ENCODE measurements at regions not wholly inside any gene's neighbourhood (a gene's known extent, or its start where the extent isn't known, plus 50 kb on each side); places are given as distances from the start of the nearest gene placed in this dataset.
"Not testable (repeated sequence)": the region's sequence is repeated elsewhere in the genome, so short reads cannot be mapped to it uniquely, and the experiment has no call there.

DNA sequence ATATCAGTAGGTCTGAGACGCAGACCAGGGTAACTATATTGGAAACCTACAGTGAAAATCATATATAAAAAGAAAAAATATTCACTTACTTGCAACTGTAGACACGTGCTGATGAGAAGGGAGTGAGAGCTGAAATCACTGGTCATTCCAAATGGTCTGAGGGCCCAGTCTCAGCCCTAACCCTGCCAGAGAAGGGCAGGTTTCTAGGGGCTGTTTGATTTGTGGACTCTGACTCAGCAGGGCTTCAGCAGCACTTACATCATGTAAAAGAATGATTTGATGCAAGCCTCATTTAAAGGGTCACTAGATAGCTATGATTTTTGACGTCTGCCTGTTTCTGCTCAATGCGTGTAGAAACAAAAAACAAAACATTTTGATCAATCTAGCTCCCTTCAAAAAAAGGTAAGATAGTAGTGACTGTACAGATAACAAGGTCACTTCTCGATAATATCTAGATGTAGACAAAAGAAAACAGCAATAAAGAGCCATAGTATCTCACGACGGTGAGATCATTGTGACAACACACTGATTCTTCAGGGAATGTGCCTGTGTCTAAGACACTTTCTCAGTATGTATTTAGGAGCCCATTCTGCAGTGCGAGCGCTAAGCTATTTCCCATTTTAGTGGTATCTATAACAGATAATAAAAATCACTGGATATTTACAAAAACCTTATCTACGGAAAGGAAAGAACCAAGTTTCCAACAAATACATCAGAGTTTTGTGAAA is 307.2 kb downstream of the HIVEP2 start:
- no peak for DNase-seq

DNA sequence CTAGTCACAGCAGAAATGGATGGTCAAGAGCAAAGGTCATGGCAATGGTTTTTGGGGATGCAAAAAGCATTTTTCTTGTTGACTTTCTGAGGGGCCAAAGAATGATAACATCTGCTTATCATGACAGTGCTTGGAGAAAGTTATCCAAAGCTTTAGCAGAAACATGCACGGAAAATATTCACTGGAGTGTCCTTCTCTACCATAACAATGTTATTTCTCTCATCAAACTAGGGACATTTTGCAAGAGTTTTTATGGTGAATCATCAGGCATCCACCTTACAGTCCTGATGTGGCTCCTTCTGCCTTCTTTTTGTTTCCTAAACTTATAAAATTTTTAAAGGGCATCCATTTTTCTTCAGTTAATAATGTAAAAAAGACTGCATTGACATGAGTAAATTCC is 302.3 kb downstream of the HIVEP2 start:
- no peak for DNase-seq

DNA sequence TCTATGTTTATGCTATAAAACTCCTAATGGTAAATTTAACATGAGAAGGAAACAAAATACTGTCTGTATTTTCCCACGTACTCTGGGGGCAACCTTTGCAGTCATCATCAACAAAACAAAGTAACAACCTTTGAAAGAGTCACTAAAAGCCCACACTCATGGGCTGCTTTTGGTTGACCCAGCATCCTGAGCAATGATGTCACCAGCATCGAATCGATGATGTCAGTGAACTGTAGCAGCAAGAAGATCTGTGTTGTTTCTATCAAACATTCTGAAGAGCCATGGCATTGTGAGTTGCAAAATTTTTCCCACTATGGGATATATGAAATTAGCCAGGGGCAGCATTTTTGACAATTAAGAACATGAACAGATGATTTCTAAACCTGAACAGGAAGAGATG is 300.1 kb downstream of the HIVEP2 start:
- DNase-seq, result no peak

DNA sequence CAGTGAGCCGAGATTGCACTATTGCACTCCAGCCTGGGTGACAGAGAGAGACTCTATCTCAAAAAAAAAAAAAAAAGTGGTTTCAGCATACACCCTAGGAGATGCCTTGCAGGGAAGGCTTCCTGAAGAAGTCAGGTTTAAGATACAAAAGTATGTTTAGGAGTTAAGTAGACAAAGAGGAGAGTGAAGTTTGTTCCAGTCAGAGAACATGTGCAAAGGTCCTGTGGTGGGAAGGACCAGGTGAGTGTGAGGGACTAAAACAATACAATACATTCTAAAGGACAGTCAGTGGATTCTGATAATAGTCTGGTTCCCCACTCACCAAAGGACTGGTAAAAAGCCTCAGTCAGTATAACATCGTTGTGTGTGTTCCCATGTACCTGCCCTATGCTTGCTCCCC is 299.3 kb downstream of the HIVEP2 start:
- DNase-seq, result no peak

DNA sequence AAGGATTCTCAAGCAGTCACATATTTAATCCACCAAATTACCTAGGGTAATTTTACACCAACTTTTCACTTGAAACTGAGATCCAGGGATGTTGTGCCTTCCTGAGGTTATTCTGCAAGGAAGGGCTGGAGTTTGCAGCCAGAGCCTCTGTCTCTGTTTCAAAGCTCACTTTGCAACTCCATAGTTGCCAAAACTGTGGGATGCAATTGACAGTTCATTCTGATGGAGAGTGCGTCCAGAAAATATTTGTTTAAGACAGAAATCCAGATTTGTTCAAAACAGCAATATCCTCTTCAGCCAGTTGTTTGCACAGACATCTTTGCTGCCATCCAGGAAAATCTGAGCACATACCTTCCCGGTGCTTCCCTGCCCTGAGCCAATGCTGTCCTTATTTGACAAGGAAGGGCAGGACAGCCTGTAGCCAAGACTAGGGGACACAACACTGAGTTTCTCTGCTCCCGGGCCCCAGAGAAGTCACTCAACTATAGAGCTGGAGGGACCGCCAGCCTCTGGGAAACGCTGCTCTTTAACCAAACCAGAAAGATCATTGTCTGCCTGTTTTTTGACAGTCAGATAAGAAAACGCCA is 297.4 kb downstream of the HIVEP2 start:
- no peak for DNase-seq

DNA sequence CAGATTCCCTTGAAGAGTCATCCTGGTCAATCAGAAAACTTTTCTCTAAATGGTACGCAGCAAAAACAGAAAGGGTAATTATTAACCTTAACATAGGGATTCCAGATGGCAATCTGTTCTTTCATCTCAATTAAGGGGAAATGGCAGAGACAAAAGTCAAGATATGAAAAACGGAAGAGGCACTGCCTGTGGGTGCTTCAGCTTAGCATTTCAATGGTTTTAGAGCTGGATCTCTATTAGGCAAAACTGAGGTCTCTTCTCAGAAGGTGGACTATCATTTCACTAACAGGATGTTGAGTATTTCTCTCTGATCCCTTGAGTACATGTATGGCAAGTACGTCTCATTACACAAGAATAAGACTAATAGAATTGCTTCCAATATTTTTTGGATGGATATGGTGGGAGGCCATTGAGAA is 296.9 kb downstream of the HIVEP2 start:
- no peak for DNase-seq

DNA sequence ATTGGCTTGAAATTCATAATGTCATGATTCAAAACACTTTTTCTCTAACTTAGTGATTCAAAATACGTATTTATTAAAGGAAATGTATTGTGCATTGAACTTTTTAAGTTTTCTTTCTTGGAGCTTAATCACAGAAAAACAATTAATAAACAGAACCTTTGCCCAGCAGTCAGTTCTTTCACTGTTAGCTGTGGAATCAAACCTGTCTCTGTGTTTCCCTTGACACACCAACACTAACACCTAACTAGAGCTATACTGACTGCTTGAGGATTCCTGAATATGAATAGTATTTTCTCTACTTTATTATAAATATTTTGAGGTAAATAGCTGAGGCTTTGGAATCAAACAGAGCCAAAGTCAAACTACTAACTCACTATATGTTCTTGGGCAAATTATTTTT is 296.4 kb downstream of the HIVEP2 start:
- no peak for DNase-seq

DNA sequence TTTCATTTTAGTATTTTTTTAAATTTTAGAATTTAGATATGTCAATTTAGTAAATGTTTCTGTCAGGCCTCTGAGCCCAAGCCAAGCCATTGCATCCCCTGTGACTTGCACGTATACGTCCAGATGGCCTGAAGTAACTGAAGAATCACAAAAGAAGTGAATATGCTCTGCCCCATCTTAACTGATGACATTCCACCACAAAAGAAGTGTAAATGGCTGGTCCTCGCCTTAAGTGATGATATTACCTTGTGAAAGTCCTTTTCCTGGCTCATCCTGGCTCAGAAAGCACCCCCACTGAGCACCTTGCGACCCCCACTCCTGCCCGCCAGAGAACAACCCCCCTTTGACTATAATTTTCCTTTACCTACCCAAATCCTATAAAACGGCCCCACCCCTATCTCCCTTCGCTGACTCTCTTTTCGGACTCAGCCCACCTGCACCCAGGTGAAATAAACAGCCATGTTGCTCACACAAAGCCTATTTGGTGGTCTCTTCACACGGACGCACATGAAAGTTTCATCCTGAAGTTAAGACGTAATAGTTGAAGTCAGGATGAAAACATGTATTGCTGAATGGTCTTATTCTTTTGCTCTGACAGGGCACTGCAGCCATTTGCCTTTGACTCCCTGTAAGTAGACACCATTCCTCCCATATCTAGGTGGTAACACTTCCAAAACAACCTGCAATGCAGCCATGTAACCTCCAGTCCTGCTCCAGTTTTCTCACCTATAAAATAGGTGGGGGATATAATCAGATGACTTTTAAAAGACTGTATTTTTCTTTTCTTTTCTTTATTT is 295.3 kb downstream of the HIVEP2 start:
- DNase-seq, result not testable (repeated sequence)

DNA sequence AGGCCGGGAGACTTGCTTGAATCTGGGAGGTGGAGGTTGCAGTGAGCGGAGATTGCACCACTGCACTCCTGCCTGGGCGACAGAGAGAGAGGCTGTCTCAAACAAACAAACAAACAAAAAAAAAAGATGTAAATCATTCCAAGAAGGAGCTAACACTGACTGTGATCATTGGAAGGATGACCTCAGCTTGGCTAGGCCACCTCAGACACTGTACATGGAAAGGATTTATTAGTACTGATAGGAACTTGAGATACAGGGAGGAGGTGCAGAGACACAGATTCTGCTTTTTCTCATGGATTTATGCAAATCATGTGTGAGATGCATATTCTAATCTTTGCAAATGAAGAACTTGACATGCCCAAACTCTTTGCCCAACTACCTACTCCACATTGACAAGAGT is 293.6 kb downstream of the HIVEP2 start:
- DNase-seq, result no peak

DNA sequence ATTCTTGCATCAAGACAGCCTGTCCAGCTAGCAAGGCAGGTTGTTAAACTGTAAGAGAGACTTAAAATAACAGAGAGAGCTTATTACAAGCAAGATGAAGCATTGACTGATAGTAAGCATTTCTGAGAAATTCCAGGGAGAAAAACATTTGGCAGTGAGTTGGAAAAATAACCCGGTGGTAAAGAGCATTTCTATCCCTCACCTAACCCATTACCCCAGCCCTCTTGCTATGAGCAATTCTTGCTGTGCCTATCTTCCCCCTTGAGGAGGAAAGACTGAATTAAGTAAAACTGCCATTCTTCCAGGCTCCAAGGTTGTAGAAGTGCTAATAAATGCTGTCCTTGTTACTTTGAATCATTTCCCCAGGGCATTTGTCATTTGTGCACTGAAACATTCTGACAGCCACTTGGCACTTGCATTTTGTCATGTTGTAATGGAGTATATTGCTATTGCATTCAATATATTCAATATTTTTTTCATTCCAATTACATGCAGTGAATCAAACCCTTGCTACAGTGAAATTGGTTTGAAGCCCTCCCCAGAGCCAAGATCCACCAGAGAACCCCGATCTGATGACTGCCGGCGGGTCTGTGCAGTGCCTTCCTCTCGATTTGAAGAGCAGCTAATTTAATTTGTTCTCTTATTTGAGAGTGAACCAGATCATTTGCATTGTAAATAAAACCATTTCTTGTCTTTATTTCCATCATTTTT is 291.1 kb downstream of the HIVEP2 start:
- no peak for DNase-seq

DNA sequence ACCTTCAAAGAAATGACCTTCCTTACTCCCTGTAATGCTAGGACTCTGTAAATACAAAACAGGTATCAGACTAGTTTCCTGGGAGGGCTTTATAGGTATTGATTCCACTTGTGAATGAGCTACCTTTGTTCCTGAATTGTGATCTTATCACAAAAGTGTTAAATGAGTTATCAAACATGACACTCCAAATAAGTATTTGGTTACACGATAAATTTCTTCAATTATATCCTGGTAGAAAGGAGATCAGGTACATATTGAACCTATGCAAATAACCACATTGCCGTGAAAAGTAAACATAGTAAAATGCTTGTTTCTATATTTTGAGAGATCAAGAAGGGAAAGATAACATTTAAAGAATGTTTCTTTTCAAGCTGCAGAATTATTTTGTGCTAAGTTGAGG is 285.3 kb downstream of the HIVEP2 start:
- no peak for DNase-seq

DNA sequence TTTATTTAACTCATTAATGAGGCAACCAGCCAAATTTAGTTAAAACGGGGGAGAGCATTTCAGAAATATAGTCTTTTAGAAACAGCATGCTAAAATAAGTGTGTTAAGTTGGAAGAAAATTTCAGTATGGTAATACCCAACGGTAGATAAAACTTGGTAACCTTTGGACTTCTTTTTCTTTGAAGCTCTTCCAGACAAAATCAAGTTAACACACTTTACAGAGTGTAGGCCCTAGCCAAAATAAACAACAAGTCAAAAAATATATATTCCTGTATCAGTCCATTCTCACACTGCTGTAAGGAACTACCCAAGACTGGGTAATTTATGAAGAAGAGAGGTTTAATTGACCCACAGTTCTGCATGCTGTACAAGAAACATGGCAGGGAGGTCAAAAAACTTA is 279.6 kb downstream of the HIVEP2 start:
- no peak for DNase-seq

DNA sequence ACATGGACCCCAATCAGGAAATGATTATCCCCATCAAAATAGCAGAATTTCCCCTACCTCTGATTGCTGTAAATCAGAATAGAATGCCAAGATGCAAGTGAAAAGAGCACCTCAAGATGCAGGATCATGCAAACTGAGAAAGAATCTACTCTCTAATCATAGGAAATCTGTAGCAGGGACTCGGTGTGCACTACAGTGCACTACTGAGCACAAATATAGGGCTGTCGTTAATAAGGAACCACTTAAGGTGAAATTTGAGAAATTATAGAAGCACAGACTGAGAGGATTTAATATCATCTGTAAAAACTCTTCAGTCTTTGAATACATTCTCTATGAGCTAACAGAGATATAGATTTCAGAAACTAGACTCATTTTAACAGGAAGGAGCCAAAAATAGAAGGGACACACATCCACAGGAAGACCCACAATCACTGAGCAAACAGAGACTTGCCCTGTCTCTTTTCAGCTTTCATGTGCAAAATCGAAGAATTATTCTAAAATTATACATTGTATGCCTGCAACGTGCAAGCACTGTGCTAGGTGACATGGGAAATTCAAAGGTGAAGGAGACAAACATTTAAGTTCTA is 278.3 kb downstream of the HIVEP2 start:
- no peak for DNase-seq

DNA sequence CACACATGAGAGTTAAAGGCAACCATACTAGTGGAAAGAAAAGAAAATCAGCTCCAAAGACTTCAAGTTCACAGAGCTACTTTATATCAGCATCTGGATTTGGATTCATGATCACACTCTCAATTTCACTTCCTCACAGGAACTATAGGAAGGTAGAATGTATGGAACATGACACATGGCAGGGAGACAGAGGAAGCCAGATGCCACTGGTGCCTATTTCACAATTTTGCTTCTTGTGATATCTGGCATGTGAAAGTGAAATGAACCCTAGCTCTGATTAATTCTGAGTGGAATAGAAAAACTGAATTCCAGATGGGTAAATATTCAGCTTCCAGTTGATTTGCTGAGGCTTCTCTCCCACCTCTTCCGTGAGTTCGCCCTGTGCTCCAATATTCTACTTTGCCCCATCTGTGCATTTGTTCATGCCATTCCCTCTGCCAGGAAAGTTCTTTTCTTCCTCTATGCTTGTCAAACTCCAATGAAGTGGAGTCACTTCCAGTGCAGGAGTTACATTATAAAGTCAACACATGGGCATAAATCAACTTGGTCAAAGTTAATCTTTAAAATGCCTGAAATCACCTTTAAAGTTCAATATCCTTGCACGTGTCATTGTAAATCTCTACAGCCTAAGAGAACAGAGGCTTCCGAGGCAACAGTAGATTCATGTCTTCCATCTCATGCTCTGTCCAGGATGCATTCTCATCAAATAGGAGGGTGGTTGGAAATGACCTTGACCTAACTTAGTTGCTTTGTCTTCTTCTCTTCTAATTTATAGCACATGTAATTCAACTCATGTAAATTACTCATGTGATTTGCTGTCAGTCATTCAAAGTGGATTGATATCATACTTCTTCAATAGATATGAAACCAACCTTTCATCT is 275.3 kb downstream of the HIVEP2 start:
- DNase-seq, result no peak

DNA sequence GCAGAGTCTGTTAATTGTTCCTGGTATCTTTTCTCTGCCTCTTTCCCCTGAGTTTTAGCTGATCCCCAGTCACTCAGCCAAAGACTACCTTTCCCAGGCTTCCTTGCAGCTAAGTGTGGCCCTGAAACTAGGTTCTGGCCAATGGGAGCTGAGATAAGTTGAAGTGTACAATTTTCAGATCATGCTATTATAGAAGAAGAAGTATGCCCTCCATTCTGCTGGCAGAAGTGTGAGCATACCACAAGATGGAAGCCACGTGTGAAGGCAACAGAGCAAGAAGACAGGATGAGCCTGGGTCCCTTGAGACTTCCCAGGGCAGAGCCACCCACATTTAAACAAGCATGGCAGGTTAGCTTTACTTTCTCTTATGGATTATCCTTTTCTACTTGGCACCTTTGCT is 273.2 kb downstream of the HIVEP2 start:
- no peak for DNase-seq

DNA sequence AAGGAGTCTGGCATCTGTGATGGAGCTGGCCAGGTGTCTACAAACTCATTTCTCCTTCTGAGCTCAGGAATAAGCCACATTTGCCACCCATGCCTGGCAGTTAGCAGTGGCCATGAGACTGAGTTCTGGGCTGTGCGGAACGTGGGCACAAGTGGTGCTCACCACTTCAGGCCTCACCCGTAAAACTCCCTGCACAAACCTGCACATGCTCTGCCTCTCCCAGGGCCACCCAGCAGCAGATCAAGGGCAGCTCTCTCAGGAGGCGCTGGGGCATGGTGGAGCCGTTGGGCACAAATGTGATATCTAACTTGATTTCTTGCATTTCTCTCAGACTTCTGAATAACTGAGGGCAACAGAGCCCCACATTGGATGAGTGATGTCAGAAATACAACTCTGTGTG is 269.5 kb downstream of the HIVEP2 start:
- no peak for DNase-seq

DNA sequence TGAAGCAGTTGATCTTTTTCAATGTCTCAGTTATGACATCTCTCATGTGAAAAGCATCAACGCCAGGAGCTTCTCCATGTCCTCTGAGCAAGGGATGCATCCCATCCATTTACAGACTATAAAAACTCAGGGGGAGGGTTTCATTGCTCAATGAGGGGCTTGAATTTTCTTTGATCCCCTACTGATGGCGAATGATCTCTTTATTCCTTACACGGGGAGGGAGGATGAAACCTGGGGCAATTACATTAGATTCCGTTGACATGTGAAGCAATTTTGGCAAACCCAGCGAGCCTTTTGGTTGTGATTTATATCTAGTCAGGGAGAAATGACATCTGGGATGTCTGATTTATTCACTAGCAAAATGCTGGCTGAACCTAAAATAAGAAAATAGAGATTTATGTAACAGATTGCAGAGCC is 268.9 kb downstream of the HIVEP2 start:
- DNase-seq, result no peak

DNA sequence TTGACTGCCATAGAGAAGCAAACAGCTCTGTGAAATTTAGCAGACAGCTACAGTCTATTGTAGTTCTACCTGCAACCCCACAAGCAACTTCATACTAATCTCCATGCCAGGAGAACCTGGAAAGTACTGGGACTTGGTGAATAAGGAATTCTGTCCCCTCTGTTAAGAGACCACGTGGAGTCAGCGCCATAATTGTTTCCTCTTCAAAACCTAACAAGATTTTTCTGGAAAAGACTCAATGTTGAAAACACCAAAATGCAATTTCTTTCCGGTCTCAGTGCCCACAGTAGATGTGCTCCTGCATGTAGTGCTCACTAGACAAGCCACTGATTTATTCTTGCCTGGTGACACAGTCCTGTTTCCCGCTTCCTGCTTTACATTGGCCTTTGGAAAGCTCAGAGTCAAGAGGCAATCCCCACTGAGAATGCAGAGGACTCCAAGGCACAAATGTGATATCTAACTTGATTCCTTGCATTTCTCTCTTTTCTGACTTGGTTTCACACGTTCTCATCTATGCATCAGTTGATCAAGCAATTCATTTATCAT is 268.3 kb downstream of the HIVEP2 start:
- no peak for DNase-seq

DNA sequence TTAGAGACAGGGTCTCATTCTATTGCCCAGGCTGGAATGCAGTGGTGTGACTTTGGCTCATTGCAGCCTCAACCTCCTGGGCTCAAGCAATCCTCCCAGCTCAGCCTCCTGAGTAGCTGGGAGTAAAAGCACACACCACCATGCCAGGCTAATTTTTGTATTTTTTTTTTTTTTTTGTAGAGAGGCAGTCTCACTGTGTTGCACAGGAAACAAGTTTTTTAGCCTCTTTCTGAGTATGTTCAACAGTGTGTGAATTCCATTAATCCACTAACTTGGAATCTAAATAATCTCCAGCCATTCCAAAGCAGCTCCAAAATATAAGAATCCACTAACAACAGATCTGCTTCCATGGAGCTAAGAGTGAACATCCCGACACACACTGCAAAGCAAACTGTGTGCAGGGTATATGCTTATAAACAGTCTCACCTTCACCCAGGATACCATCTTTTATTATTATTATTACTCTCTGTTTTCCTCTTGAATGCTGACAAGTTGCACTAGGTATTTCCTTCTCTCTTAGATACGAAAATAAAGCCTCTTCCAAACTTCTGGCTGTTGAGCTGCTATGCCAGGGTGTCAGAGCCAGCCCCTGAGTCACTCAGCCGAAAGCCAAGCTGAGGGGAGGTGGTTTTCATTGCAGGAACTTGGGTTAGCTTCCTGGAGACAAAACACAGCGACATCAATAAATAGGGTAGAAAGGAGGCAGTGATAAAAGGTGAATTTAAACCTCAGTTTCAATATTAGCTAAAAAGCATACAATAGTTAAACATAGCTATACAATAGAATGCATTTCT is 264.9 kb downstream of the HIVEP2 start:
- no peak for DNase-seq

DNA sequence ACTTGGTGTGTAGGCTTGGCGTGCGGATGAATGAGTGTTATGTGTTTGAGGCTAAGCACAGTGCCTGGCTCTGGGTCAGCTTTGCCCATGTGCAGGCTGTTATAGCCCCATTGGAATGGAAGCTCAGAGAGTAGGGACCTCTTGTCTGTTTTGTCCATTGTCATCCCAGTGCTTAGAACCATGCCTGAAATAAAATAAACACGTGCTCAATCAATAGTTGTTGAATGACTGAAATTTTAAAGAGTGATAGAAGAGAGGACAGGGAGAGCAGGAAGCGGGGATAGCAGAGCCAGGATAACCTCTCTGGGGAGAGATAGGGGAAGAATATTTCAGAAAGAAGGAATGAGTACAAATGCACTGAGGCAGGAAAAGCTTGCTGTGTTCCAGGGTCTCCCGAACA is 263.9 kb downstream of the HIVEP2 start:
- no peak for DNase-seq
